GM13977 (cell line): ENCODE measurements at regions not wholly inside any gene's neighbourhood (a gene's known extent, or its start where the extent isn't known, plus 50 kb on each side); places are given as distances from the start of the nearest gene placed in this dataset.

Source experiments
- DNase-seq: peaks from one replicate; pipeline ENCODE4 v3.0.0; 2012; ENCODE audit warnings: low spot score
- CTCF ChIP-seq: IDR thresholded peaks from 2 replicates; pipeline ENCODE4 v1.5.1; 2012; ENCODE audit warnings: mild to moderate bottlenecking, control low read depth; ENCODE audit not compliant: insufficient read depth; ENCODE audit errors: extremely low read depth, missing control alignments
- in situ Hi-C: fragments of 300-500 bp; cut with MboI; formaldehyde crosslinking; loops from one replicate; pipeline ENCODE4 v1.12.0; 2022; ENCODE audit warnings: low sequenced_read_pairs, low pct_unique_long_range_greater_than_20kb, mixed read lengths, inconsistent platforms; ENCODE audit not compliant: unreplicated experiment

- in situ Hi-C loops: no loop called here
- no peak for TF ChIP-seq CTCF
- DNase-seq: no peak
These were observed 269.8 kb upstream of the KLF6 start for GRCh38 chr10:4054656-4055435.

DNA sequence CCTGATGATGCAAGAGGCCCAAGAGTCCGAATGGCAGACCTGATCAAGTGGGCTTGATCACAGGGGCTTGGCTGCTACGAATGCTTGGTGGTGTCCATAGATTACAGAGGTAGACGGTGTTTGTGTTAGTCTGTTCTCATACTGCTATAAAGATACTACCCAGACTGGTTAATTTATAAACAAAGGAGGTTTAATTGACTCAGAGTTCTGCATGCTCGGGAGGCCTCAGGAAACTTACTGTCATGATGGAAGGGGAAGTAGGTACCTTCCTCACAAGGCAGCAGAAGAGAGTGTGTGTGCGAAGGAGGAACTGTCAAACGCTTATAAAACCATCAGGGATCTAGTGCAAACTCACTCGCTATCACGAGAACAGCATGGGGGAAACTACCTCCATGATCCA, 268.9 kb upstream of the KLF6 start:
- TF ChIP-seq CTCF: no peak
- in situ Hi-C loops: no loop called here
- no peak for DNase-seq

DNA sequence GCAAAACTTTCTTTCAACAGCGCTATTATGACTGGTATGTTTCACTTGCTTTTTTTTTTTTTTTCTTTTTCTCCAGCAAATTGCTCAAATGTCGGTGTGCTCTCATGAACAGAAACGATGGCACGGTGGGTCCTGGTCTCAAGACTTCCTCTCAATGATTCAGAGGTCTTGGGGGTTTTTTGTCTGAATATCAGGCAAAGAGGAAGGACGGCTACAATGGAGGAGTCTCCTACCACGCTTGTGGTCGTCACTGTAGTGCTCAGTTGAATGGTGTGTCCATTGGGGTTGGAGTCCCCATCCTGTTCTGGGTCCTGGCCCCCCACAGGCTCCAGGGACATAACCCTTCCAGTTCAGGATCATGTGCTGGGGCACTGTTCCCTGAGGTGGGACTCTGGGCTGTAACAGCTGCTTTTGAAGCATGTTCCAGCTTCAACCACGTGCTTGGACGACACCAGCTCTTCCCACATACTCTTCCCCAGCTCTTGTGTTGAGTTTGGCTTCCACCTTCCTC, 266.7 kb upstream of the KLF6 start:
- no peak for DNase-seq
- in situ Hi-C loops: no loop called here
- no peak for TF ChIP-seq CTCF

- TF ChIP-seq CTCF: no peak
- no peak for DNase-seq
- in situ Hi-C loops: no loop called here
These were observed 266.1 kb upstream of the KLF6 start for GRCh38 chr10:4051011-4051640.

GRCh38 chr10:4050061-4050460, 265.1 kb upstream of the KLF6 start:
- no peak for TF ChIP-seq CTCF
- no peak for DNase-seq
- in situ Hi-C loops: no loop called here

DNA sequence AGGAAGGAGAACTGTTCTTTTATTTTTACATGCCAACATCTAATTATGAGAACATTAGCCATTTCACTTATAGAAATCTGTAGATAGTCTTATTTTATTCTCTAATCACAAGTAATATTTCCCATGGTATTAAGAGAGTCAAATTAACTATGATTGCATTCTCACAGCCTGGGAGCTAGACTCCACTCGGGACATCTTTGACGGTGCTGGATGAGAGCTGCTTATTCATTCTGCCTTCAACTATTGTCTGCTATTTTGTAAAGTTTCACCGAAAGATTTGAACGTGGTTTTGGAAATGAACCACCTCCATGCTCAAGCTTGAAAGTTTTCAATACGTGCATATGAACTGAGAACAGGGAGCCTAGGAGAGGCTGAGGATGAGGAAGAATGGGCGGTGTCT, 264.3 kb upstream of the KLF6 start:
- no peak for DNase-seq
- in situ Hi-C loops: no loop called here
- TF ChIP-seq CTCF: no peak
